H1 (cell line): ENCODE measurements at regions not wholly inside any gene's neighbourhood (a gene's known extent, or its start where the extent isn't known, plus 50 kb on each side); places are given as distances from the start of the nearest gene placed in this dataset.

Source experiments
- EP300 ChIP-seq, 2 experiments: IDR thresholded peaks; 1 replicate in 1 of 2; 2 replicates in 1 of 2; pipeline ENCODE4 v1.6.1; 2011 to 2012; ENCODE audit warnings: low read depth in 2 of 2, low read length in 2 of 2, mild to moderate bottlenecking in 2 of 2, borderline replicate concordance in 1 of 2, inconsistent platforms in 1 of 2, moderate library complexity in 1 of 2
- POLR2A ChIP-seq, 2 experiments: IDR thresholded peaks; 1 replicate in 1 of 2; 2 replicates in 1 of 2; pipeline ENCODE4 v1.6.1; 2011; ENCODE audit warnings: low read depth in 2 of 2, low read length in 2 of 2, mild to moderate bottlenecking in 2 of 2; ENCODE audit errors: control extremely low read depth in 1 of 2
- RBBP5 ChIP-seq: IDR thresholded peaks from 2 replicates; pipeline ENCODE4 v1.7.1; 2012; ENCODE audit warnings: low read depth, mild to moderate bottlenecking, inconsistent platforms, low read length, moderate library complexity, borderline replicate concordance
- SP1 ChIP-seq: IDR thresholded peaks from 2 replicates; pipeline ENCODE4 v1.6.1; 2011; ENCODE audit warnings: low read depth, low read length
- TF ChIP-seq, protein P1 (sequence below): IDR thresholded peaks from 2 replicates; pipeline ENCODE4 v1.6.1; 2011; ENCODE audit warnings: low read length, improper control_type of control experiment

DNA sequence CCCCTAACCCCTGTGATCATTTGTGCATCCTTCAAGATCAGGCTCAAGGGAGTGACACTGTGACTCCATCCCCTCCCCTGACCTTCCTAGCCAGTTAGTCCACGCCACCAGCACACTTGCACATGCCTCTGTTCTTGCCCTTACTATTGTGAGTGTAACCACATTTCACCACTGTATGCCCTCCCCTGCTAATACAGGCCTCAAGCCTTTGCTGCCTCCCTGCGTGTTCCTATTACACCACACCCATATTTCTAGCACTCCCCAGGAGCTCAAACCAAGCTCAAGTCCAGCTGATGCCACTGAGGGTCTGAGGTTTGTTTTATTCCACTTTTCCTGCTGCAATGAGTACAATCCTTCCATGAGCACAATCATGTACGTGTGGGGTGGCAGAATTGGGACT lies 119.3 kb upstream of the FOXN2 start (continued):
- TF ChIP-seq EP300 (IDR thresholded peaks at IDR 0.05; ENCODE audit: borderline replicate concordance in 1 of 2, low read depth in 2 of 2, low read length in 2 of 2), result no peak
- TF ChIP-seq, protein P1, sequence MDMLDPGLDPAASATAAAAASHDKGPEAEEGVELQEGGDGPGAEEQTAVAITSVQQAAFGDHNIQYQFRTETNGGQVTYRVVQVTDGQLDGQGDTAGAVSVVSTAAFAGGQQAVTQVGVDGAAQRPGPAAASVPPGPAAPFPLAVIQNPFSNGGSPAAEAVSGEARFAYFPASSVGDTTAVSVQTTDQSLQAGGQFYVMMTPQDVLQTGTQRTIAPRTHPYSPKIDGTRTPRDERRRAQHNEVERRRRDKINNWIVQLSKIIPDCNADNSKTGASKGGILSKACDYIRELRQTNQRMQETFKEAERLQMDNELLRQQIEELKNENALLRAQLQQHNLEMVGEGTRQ, result no peak
- TF ChIP-seq RBBP5, result no peak
- no peak for TF ChIP-seq SP1
- no peak for TF ChIP-seq POLR2A (IDR thresholded peaks at IDR 0.05; ENCODE audit: control extremely low read depth in 1 of 2, low read depth in 2 of 2, low read length in 2 of 2)
